ENCODE measurements at regions not wholly inside any gene's neighbourhood (a gene's known extent, or its start where the extent isn't known, plus 50 kb on each side); places are given as distances from the start of the nearest gene placed in this dataset.

- no peak overlapping the region for H2BK15ac ChIP-seq (ENCODE audit: low read length)
- H3K56ac ChIP-seq (replicated peaks; ENCODE audit: insufficient read length, low read depth, low read length): no peak overlapping the region
- WGBS, 2 experiments (ENCODE audit: extremely low coverage in 1 of 2, insufficient coverage in 1 of 2, insufficient read length in 1 of 2, insufficient replicate concordance in 2 of 2, low coverage in 1 of 2, low lambda C conversion rate in 2 of 2, missing lambda C conversion rate in 1 of 2): 43 to 100% methylated on average over 1 to 2 of the region's 2 CpGs
- H3K4me1 ChIP-seq (replicated peaks in 1 of 4; ENCODE audit: control insufficient read depth in 3 of 4, insufficient read depth in 4 of 4, low read length in 3 of 4): no peaks in the 10 kb centered on the region
- no peak overlapping the region for H4K91ac ChIP-seq (replicated peaks; ENCODE audit: insufficient read length, low read length)
- H3K4me2 ChIP-seq (ENCODE audit: insufficient read depth in 1 of 2, low read depth in 2 of 2, low read length in 2 of 2): no peak overlapping the region
- no peaks in the 10 kb centered on the region for H3K9me3 ChIP-seq (ENCODE audit: insufficient read depth in 2 of 2, low read depth in 1 of 2, low read length in 1 of 2)
- no peaks in the 10 kb centered on the region for H4K20me1 ChIP-seq (replicated peaks in 1 of 2; ENCODE audit: control insufficient read depth in 1 of 2, insufficient read depth in 2 of 2, low read length in 2 of 2)
- no peaks in the 10 kb centered on the region for H3K27me3 ChIP-seq (replicated peaks in 1 of 4; ENCODE audit: control insufficient read depth in 3 of 4, extremely low read depth in 1 of 4, insufficient read depth in 3 of 4, low read length in 3 of 4)
- no peak overlapping the region for H2AK5ac ChIP-seq (ENCODE audit: low read depth, low read length)
- H3K9ac ChIP-seq (replicated peaks in 1 of 4; ENCODE audit: extremely low read depth in 1 of 4, low read depth in 3 of 4, low read length in 3 of 4): no peak overlapping the region
- ChIA-PET CTCF (ENCODE audit: partially characterized antibody) (interaction anchor here (0.8 to 1.2 kb wide), 3 partner anchors 17 to 58 kb away, joined by 3 to 4 read pairs (median 3); no protein-coding TSS in a partner anchor), POLR2A (ENCODE audit: partially characterized antibody) (no interaction called here)
- no peak overlapping the region for H3K23ac ChIP-seq (ENCODE audit: insufficient read length)
- FAIRE-seq (no peak), DNase-seq (ENCODE audit: low read depth in 1 of 2, low spot score in 2 of 2) (no peak)
- no peak overlapping the region for H2AFZ ChIP-seq (ENCODE audit: low read length)
- no peak overlapping the region for H3K27ac ChIP-seq (ENCODE audit: low read depth, low read length)
- H2BK120ac ChIP-seq (replicated peaks; ENCODE audit: low read depth, low read length): no peak overlapping the region
- no peak overlapping the region for H3K4me3 ChIP-seq (ENCODE audit: extremely low read depth in 1 of 4, insufficient read depth in 2 of 4, low read depth in 3 of 4, low read length in 4 of 4)
- H3K18ac ChIP-seq (ENCODE audit: extremely low read depth, low read length): no peak overlapping the region
- no peaks in the 10 kb centered on the region for H3K36me3 ChIP-seq (ENCODE audit: control insufficient read depth in 2 of 4, insufficient read depth in 4 of 4, low read length in 3 of 4)
- TF ChIP-seq FOSL1 (IDR thresholded peaks at IDR 0.05; ENCODE audit: insufficient read depth, low read depth, low read length): no peak
- peak; percentile 60 to 66 for TF ChIP-seq RAD21 (IDR thresholded peaks at IDR 0.05 in 1 of 2, conservative IDR thresholded peaks at IDR 0.05 in 1 of 2; ENCODE audit: low read depth in 2 of 2, low read length in 2 of 2)
- peak in 2 of 3 experiments; percentile 32 to 65; a peak in 2 of 4 replicates for TF ChIP-seq CTCF (IDR thresholded peaks at IDR 0.05; ENCODE audit: control extremely low read depth in 1 of 3, insufficient read depth in 1 of 3, low read depth in 1 of 3, low read length in 3 of 3)
- no peak for TF ChIP-seq CHD2 (IDR thresholded peaks at IDR 0.05; ENCODE audit: low read length)
- no peak overlapping the region for H4K8ac ChIP-seq (ENCODE audit: extremely low read depth, insufficient read depth, low read length)
- H3K4ac ChIP-seq (replicated peaks; ENCODE audit: insufficient read length, low read depth, low read length): no peak overlapping the region
- H2BK5ac ChIP-seq (ENCODE audit: low read depth, low read length): no peak overlapping the region
- H3K79me2 ChIP-seq (ENCODE audit: control insufficient read depth in 1 of 2, insufficient read depth in 2 of 2, low read length in 2 of 2): no peaks in the 10 kb centered on the region
- no peaks in the 10 kb centered on the region for H3K23me2 ChIP-seq (ENCODE audit: low read depth, low read length)
- no peaks in the 10 kb centered on the region for H3K79me1 ChIP-seq (ENCODE audit: low read depth, low read length)
- H2BK12ac ChIP-seq (ENCODE audit: low read depth, low read length): no peak overlapping the region
- H4K5ac ChIP-seq (ENCODE audit: insufficient read length, low read depth, low read length): no peak overlapping the region
- no peak overlapping the region for H3K14ac ChIP-seq (ENCODE audit: insufficient read length)
- H2BK20ac ChIP-seq (ENCODE audit: low read length): no peak overlapping the region
Observed at GRCh38 chr6:63121166-63121565, 90.1 kb upstream of the FKBP1C start.
